ENCODE measurements at regions not wholly inside any gene's neighbourhood (a gene's known extent, or its start where the extent isn't known, plus 50 kb on each side); places are given as distances from the start of the nearest gene placed in this dataset.
"Not testable (repeated sequence)": the region's sequence is repeated elsewhere in the genome, so short reads cannot be mapped to it uniquely, and the experiment has no call there.

- no peak for DNase-seq
Observed at GRCh38 chr6:93749191-93749590, 329.8 kb upstream of the EPHA7 start.

GRCh38 chr6:93746892-93747291 is 327.5 kb upstream of the EPHA7 start:
- DNase-seq: no peak

- DNase-seq: no peak
Observed at GRCh38 chr6:93745306-93745705, 325.9 kb upstream of the EPHA7 start.

- DNase-seq: no peak
Observed at GRCh38 chr6:93735099-93735498, 315.7 kb upstream of the EPHA7 start.

- no peak for DNase-seq
Observed at GRCh38 chr6:93731306-93731705, 311.9 kb upstream of the EPHA7 start.

GRCh38 chr6:93728150-93728549 is 308.8 kb upstream of the EPHA7 start:
- no peak for DNase-seq

GRCh38 chr6:93727447-93727846 is 308.1 kb upstream of the EPHA7 start:
- no peak for DNase-seq

- DNase-seq: no peak
Observed at GRCh38 chr6:93721386-93722048, 302.2 kb upstream of the EPHA7 start.

- DNase-seq: no peak
Observed at GRCh38 chr6:93713974-93714373, 294.6 kb upstream of the EPHA7 start.

GRCh38 chr6:93703431-93703830 is 284.1 kb upstream of the EPHA7 start:
- DNase-seq: no peak

GRCh38 chr6:93701526-93701925 is 282.2 kb upstream of the EPHA7 start:
- DNase-seq: no peak

GRCh38 chr6:93685494-93685893 is 266.1 kb upstream of the EPHA7 start:
- no peak for DNase-seq

- DNase-seq: no peak
Observed at GRCh38 chr6:93684339-93684738, 265.0 kb upstream of the EPHA7 start.

- DNase-seq: no peak
Observed at GRCh38 chr6:93679836-93680235, 260.5 kb upstream of the EPHA7 start.

GRCh38 chr6:93678841-93679454 is 259.6 kb upstream of the EPHA7 start:
- no peak for DNase-seq

- DNase-seq: no peak
Observed at GRCh38 chr6:93677264-93677965, 258.1 kb upstream of the EPHA7 start.

GRCh38 chr6:93676581-93676980 is 257.2 kb upstream of the EPHA7 start:
- DNase-seq: no peak

- no peak for DNase-seq
Observed at GRCh38 chr6:93675856-93676417, 256.6 kb upstream of the EPHA7 start.

GRCh38 chr6:93663111-93663510 is 243.8 kb upstream of the EPHA7 start:
- no peak for DNase-seq

- no peak for DNase-seq
Observed at GRCh38 chr6:93654548-93654947, 235.2 kb upstream of the EPHA7 start.

GRCh38 chr6:93644611-93645010 is 225.3 kb upstream of the EPHA7 start:
- DNase-seq: no peak

- DNase-seq: no peak
Observed at GRCh38 chr6:93639126-93639525, 219.8 kb upstream of the EPHA7 start.

- not testable (repeated sequence) for DNase-seq
Observed at GRCh38 chr6:93636987-93637664, 217.8 kb upstream of the EPHA7 start.

Measured in right forelimb (tissue), 1 donor.